HG03159 (cell line): ENCODE measurements at regions not wholly inside any gene's neighbourhood (a gene's known extent, or its start where the extent isn't known, plus 50 kb on each side); places are given as distances from the start of the nearest gene placed in this dataset.

Source experiments
- ATAC-seq: cut with Tn5 transposase; IDR thresholded peaks from one replicate; pipeline ENCODE4 v1.9.1; 2021; ENCODE audit warnings: mild to moderate bottlenecking, moderate library complexity; ENCODE audit not compliant: unreplicated experiment

DNA sequence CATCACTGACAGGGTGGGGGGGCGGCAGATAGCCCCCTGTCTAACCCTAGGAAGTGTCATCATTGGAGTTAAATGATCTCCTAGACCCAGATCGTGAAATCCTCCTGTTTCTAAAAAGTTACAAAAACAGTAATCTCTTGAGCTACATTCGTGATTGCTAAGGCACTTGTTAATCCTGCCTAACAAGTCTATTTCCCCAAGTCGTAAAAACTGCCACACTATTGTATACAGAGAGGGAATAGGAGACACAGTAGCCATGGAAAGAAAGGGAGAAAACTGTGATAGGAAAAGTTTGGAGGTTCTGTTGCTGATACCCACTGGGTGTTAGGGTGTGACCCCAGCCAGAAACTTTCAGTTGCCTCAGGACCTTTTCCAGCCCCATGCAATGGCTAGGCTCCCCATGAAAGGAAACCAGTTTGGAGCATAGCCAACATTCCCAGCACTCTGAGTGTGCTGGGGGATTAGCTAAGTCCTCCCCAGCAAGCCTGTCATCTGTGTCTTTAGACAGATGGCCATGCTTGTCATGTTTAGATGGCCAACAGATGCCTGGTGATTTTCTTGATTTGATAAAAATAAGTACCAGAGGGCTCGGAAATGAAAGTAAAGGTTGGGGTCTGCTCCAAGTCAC is 63.3 kb upstream of the ANXA10 start:
- ATAC-seq, result no peak

- ATAC-seq, result no peak
Measured at GRCh38 chr4:168037676-168038075, 54.7 kb upstream of the ANXA10 start.

- ATAC-seq, result no peak
Measured at GRCh38 chr4:168039593-168039992, 52.7 kb upstream of the ANXA10 start.
